SIG-M5 (cell line): ENCODE measurements at regions not wholly inside any gene's neighbourhood (a gene's known extent, or its start where the extent isn't known, plus 50 kb on each side); places are given as distances from the start of the nearest gene placed in this dataset.

Experiments
- DNase-seq: peaks from one replicate; lab custom pipeline; 2025; lab: John Stamatoyannopoulos, UW

GRCh38 chr18:72470391-72470790 is 73.8 kb downstream of the CBLN2 start:
- no peak for DNase-seq

GRCh38 chr18:72468021-72468710 is 76.0 kb downstream of the CBLN2 start:
- no peak for DNase-seq

DNA sequence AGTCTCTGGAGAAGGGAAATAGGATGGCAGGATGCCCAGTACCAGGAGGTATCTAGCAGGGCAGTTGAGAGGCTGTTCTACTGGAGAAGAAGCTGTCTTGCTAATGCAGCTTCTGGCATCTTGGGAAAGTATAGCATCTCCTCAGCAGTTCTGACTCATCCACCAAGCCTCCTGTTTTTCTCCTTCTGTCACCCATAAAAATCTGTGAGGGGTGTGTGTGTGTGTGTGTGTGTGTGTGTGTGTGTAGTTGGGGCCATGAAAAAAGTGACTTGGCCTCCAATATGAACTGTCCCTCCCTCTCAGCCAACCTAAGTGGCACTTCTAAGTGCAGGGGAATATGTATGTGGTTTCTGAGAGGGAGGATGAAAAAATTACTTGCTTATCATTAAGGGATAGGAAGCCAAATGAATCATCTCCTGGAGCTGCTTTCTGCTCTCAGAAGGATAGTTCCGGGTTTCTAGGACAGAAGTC is 83.9 kb downstream of the CBLN2 start:
- DNase-seq: no peak

DNA sequence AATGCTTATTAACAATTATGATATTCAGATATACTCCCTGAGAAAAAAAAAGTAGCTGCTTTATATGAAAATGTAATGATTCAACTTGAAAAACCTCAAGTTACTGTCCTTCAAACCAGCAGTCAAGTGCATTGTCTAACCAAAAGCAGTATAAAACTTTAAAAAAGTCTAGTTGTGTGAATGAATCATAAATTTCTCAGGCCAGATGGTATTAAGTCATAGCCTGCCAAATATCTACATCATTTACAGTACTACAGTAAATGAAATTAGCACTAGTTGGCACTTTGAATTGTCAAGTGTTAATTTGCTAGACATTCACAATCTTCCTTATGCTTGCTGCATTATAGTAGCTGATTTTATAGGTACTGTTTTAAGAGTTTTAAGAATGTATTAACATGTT is 85.9 kb downstream of the CBLN2 start:
- DNase-seq: no peak

DNA sequence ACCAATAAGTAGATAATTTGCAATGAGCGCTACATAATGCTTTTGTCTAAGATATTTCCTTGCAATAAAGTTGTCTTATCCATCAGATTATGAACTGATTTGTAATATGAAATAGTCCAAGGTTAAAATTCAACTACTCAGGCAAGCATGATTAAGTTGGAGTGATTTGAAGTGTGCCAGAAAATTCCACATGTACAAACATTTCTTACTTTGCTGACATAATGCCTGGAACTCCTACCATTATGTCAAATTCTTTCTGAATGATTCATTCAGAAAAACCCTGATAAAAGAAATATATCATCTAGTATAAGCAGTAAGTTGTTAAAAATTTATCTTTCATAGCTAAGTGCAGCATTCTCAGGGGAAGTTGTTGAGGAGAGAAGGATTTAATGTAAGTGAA is 87.3 kb downstream of the CBLN2 start:
- DNase-seq: no peak

- no peak for DNase-seq
Measured at GRCh38 chr18:72452328-72452727, 91.8 kb downstream of the CBLN2 start.

DNA sequence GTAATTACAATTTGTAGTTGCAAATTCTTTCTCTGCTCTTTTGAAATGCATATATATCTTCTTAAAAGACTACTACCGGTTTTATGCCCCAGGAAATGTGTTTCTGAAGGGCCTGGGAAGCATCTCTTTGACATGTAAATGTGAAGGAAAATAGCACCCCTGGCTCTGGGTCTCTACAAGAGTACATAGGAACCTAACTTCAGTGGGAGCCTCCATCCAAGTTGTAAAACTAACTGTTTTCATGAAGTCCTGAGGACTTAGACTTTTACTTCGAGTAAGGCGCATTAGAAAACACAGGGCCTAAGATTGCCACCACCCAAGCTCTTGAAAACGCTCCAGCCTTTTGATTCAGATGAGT is 99.4 kb downstream of the CBLN2 start:
- no peak for DNase-seq

DNA sequence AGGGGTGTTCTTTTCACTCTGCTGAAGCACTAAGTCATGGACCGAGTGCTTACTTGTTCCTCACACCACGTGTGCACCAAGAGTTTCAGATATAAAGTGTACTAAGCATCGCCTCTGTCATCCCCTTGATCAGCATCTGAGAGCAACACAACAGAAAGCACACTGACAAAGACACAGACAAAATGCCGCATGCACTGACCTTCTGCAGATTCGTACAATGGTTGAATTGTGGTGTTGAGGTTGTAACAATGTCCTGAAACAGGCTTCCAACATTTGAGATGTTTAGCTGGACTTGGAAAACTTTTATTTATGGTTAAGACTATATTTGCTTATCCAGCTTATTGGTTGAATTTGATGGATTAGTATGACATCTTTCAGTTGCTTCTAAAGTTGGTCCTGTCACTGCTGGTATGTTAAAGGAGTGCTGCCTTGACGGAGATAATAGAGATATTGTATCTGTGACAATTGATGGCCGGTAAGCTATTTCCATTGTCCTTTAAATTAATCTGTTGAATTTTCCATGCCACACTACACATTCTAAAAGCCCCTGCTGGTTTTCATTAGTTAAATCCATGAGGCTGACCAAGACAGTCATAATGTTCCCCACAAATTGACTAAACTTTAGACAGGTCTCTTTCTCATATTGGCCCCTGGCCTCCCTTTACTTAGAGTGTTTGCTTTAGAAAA is 99.9 kb downstream of the CBLN2 start:
- no peak for DNase-seq

- DNase-seq: no peak
Measured at GRCh38 chr18:72436401-72436800, 107.7 kb downstream of the CBLN2 start.

- no peak for DNase-seq
Measured at GRCh38 chr18:72433756-72434155, 110.4 kb downstream of the CBLN2 start.

- no peak for DNase-seq
Measured at GRCh38 chr18:72427721-72428120, 116.4 kb downstream of the CBLN2 start.

DNA sequence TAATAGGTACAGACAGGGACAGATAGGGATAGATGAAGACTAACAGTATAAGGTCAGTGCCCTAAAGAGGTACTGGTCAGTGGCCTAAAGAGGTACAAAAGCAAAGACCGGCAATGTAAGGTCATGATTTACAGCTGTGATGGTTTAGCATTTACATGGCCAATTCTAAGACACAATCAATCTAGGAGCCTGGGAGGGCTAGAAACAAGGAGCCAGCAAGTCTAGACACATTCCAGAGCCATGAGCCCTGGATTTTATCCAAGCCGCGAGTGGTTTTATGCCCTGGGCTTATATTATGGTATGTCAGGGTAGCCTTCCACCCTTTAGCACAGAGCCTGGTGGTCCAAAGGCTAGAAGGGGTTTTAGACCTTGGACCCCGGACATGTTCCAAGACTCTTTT is 124.2 kb downstream of the CBLN2 start:
- DNase-seq: no peak

GRCh38 chr18:72412927-72413326 is 131.2 kb downstream of the CBLN2 start:
- DNase-seq: no peak

DNA sequence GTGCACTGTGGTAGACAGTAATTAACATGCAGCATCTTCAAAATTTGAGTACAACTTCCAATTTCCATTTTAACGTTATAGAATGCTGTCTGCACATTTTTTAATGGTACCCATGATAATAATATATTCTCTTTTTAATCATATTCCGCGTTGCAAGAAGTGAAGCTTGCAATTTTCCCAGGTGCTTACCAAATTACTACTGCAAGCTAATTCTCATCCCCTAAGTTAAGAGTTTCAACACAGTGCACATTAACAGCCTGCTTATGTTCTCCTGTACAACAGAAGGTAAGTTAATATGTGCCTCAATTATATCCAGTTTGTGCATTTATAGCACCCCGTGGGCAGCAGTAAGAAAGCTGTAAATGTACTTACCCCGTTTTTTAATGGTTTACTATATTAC is 132.9 kb downstream of the CBLN2 start:
- DNase-seq: no peak

DNA sequence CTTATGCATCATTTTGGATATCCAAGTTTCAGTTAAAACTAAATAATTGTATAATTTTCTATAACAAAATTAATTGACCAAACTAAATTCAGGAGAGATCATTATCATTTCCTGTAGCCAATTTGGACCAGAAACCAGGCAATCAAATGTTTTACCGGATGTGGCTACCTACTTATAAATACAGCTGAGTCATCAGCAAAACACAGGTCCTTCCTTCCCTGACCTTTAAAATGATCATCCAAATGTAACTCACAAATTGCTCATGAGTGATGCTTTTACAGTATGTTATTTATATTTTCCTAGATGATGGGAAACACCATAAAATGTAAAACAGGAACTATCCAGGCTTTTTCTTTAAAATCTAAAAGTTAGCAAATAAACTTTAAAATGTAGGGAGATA is 133.7 kb downstream of the CBLN2 start:
- no peak for DNase-seq

DNA sequence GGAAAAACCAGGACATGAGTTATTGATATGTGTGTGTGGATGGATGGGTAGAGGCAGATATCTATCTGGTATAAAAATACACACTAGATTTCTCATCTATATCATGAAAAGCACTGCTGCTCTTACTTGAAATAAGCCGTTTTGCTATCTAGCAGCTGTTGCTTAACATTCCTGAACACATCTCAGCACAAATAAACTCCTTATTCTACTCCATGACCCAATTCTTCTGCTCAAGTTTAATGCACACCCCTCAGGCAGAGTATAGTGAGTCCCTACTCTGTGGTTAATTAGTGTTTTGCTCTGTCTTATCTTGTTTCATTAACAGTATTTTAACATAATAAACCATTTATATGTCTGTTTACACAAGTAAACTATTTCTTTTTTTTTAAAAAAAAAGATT is 134.2 kb downstream of the CBLN2 start:
- DNase-seq: no peak

DNA sequence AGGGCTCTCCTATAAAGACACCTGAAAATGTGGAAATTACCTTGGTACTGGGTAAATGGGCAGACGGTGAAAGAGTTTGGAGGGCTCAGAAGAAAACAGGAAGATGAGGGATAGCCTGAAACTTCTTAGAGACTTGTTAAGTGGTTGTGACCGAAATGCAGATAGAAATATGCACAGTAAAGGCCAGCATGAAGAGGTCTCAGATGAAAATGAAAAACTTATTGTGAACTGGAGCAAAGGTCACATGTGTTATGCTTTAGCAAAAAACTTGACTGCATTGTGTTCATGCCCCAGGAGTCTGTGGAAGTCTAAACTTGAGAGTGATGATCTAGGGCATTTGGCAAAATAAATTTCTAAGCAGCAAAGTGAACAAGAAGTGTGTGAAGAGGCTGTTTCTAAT is 137.1 kb downstream of the CBLN2 start:
- no peak for DNase-seq

- DNase-seq: no peak
Measured at GRCh38 chr18:72391951-72392350, 152.2 kb downstream of the CBLN2 start.

GRCh38 chr18:72391427-72391826 is 152.7 kb downstream of the CBLN2 start:
- no peak for DNase-seq

DNA sequence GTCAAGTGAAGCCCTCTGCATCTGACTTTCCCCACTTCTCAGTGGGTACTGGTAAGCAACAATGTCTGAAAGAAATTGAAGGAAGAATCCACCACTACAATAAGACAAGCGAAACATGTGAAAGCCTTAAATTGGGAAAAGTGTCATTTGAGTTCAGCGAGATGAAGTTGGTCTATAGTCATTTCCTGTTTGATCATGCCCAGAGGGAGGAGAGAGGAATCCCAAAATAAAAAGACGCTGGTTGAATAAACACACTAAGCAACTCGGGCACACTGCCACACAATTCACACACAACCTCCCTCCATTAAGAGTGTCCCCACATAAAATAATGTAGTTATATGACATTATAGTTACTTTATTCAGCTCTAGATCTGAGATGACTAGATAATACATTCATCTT is 166.1 kb downstream of the CBLN2 start:
- DNase-seq: no peak

- DNase-seq: no peak
Measured at GRCh38 chr18:72376256-72376655, 167.9 kb downstream of the CBLN2 start.

DNA sequence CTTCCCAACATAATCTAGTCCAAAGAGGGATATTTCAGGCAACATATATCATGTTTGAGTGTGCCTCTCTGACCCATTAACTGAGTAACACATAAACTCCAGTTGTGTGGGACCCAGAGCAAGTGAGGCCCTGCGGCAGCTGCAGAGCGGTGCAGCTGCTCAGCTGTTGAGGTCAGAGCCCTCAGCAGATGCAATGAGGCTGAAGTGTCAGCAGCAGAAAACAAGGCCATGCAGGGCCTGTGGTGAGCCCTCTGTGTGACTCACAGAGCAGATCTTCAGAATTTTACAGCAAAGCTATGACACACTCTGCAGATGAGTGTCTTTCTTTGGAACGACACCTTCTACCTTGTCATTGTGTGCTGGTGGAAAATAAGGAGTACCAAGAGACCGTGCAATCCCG is 168.5 kb downstream of the CBLN2 start:
- DNase-seq: no peak

GRCh38 chr18:72372076-72372475 is 172.1 kb downstream of the CBLN2 start:
- DNase-seq: no peak

DNA sequence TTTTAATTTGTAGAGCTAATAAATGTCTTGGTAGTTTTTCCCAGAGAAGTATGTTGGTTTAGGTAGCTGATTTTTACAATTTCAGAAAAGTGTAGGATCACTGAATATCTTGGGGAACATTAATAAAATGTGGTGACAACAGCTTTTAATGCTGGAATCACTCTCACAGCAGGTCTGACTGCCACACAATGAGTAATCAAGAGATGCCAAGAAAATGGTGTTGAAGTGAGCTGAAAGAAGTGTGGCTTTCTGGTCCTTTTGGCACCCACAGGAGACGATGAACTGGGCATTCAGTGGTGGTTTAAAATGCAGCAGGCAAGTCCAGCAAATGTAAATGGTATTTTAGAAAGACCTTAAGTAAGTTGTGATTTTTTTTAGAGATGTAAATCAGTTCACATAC is 175.8 kb downstream of the CBLN2 start:
- DNase-seq: no peak
